Left lung (tissue), 4 donors: ENCODE measurements at regions not wholly inside any gene's neighbourhood (a gene's known extent, or its start where the extent isn't known, plus 50 kb on each side); places are given as distances from the start of the nearest gene placed in this dataset.
A peak's percentile ranks its signal among the peaks of the same experiment; 100 is the strongest.

Experiments used
- ATAC-seq: fragments of 200-7000 bp; cut with Tn5 transposase; one replicate; pipeline ENCODE4 v1.9.1; 2020; ENCODE audit warnings: moderate library complexity
- DNase-seq, 4 donors: peaks; one replicate each; pipeline ENCODE4 v3.0.0-alpha.2; 2013 to 2020
- H3K27ac ChIP-seq, 2 donors: fragments of 200-600 bp; sonication (generic) in 1 of 2; one replicate each; pipeline versions ENCODE4 v1.5.0 to v1.8.0; 2020 to 2021
- H3K27me3 ChIP-seq, 2 donors: fragments of 200-600 bp; sonication (generic) in 1 of 2; one replicate each; pipeline versions ENCODE4 v1.5.0 to v1.8.0; 2020 to 2021
- H3K36me3 ChIP-seq, 2 donors: fragments of 200-600 bp; sonication (generic) in 1 of 2; one replicate each; pipeline versions ENCODE4 v1.5.0 to v1.8.0; 2020 to 2021
- H3K4me1 ChIP-seq, 2 donors: fragments of 200-600 bp; one replicate each; pipeline ENCODE4 v1.8.0; 2021
- H3K4me3 ChIP-seq, 2 donors: fragments of 200-600 bp; sonication (generic) in 1 of 2; one replicate each; pipeline versions ENCODE4 v1.5.0 to v1.8.0; 2020 to 2021; ENCODE audit warnings: mild to moderate bottlenecking in 1 of 2
- H3K9me3 ChIP-seq, 2 donors: fragments of 200-600 bp; sonication (generic) in 1 of 2; one replicate each; pipeline versions ENCODE4 v1.5.0 to v1.8.0; 2020 to 2021
- intact Hi-C, 2 donors: fragments of 100-400 bp; cut with DNase I; formaldehyde crosslinking; loops; one replicate each; pipeline versions ENCODE4 v1.11.2 to v1.14.2; 2022
- TF ChIP-seq, protein P1 (sequence below), 2 donors: fragments of 200-600 bp; sonication (generic) in 1 of 2; IDR thresholded peaks; one replicate each; pipeline versions ENCODE4 v1.5.0 to v1.8.0; 2021; ENCODE audit warnings: antibody characterized with exemption in 2 of 2
- donor health status: DM: no; HTN: yes; CAD: no.
- donor health status: DM: no; HTN: no; CAD: no.

- intact Hi-C loops: no loop called here
- DNase-seq: no peak
- TF ChIP-seq, protein P1, sequence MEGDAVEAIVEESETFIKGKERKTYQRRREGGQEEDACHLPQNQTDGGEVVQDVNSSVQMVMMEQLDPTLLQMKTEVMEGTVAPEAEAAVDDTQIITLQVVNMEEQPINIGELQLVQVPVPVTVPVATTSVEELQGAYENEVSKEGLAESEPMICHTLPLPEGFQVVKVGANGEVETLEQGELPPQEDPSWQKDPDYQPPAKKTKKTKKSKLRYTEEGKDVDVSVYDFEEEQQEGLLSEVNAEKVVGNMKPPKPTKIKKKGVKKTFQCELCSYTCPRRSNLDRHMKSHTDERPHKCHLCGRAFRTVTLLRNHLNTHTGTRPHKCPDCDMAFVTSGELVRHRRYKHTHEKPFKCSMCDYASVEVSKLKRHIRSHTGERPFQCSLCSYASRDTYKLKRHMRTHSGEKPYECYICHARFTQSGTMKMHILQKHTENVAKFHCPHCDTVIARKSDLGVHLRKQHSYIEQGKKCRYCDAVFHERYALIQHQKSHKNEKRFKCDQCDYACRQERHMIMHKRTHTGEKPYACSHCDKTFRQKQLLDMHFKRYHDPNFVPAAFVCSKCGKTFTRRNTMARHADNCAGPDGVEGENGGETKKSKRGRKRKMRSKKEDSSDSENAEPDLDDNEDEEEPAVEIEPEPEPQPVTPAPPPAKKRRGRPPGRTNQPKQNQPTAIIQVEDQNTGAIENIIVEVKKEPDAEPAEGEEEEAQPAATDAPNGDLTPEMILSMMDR (IDR thresholded peaks at IDR 0.05): no peak
- Histone ChIP-seq H3K4me3 (no peak overlapping the region), H3K27ac (no peak overlapping the region), H3K27me3 (no peaks in the 10 kb centered on the region), H3K9me3 (no peaks in the 10 kb centered on the region), H3K36me3 (no peaks in the 10 kb centered on the region), H3K4me1 (no peaks in the 10 kb centered on the region)
- ATAC-seq: no peak
Measured at GRCh38 chr13:79912403-79912802, 428.5 kb downstream of the SPRY2 start.

DNA sequence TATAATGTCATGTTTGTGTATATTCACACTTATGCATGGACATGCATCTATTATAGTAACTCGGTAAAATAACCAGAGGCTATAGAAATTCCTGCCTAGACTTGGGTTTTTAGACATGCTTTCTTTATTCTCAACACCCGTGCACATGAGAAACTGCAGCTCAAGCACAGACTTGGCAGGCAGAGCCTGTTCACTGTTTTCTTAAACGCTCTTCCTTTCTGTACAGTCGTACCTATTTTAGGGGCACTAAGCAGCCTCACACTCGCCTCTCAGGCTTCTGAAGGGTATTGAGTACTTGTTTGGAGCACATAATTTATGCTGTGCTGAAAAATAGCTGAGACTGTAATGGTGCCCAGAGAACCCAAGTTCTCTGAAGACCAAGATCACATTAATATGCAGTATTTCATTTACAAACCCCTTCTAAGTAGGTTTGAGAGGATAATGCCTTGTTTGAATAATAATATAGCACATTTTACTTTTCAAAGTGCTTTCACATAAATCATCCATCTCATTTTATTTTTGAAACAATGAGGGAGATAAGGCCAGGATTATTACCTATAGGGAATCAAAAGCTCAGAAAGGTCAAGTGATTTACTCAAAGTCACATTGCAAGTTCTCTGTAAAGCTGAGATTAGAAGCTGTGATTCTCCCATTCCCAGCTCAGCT is 429.9 kb downstream of the SPRY2 start:
- Histone ChIP-seq H3K4me3 (no peak overlapping the region), H3K4me1 (no peaks in the 10 kb centered on the region), H3K36me3 (no peaks in the 10 kb centered on the region), H3K27ac (no peak overlapping the region), H3K27me3 (no peaks in the 10 kb centered on the region), H3K9me3 (no peaks in the 10 kb centered on the region)
- ATAC-seq (peak; percentile 30), DNase-seq (no peak)
- TF ChIP-seq, protein P1 (IDR thresholded peaks at IDR 0.05): no peak
- intact Hi-C loops: no loop called here

DNA sequence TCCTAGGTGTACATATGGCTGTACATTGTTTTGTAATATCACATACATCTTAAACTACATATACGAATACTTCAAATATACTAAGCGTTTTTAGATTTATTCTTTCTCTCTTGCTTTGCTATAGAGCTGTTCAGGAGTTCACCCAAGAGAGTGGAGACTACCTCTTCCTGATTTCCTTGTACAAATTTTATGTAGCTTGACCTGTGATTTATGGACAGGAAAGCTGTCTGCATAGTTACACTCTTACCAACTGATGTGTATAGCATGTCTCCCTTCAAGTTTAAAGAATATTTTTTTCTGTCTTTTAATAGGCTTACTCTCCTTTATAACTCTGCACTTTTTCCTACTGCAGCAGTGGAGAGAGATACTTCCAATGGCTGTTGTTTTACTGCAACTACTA is 428.7 kb downstream of the NDFIP2 start:
- no peaks in the 10 kb centered on the region for H3K27me3 ChIP-seq
- H3K9me3 ChIP-seq: no peaks in the 10 kb centered on the region
- DNase-seq: no peak
- H3K36me3 ChIP-seq: no peaks in the 10 kb centered on the region
- TF ChIP-seq, protein P1 (IDR thresholded peaks at IDR 0.05): no peak
- intact Hi-C loops: no loop called here
- no peak overlapping the region for H3K27ac ChIP-seq
- ATAC-seq: no peak
- H3K4me3 ChIP-seq: no peak overlapping the region
- H3K4me1 ChIP-seq: no peaks in the 10 kb centered on the region

DNA sequence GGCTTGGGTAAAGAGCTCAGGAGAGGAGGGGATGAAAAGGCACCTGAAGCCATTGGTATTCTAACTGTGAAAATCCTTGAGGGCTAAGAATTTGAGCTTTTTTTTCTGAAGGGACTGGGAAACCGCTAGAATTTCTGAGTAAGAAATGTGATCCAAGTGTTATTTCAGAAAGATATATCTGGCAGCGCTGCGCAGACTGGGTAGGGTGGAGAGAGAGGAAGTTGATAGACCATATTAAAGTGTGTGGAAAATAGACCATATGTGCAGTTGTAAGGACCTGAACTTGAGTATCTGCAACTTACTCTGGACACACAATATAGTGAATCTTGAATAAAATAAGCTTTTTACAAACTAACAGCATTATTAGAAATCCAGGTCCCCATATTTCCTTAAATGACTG is 427.4 kb downstream of the NDFIP2 start:
- ATAC-seq: no peak
- intact Hi-C loops: no loop called here
- DNase-seq: peak in 2 of 4 donors; percentile 44 to 62

GRCh38 chr13:79907527-79907926 is 426.6 kb downstream of the NDFIP2 start:
- no peaks in the 10 kb centered on the region for H3K4me1 ChIP-seq
- no peak for DNase-seq
- TF ChIP-seq, protein P1 (IDR thresholded peaks at IDR 0.05): no peak
- intact Hi-C loops: no loop called here
- no peak overlapping the region for H3K4me3 ChIP-seq
- H3K36me3 ChIP-seq: no peaks in the 10 kb centered on the region
- no peak for ATAC-seq
- H3K27me3 ChIP-seq: no peaks in the 10 kb centered on the region
- H3K27ac ChIP-seq: no peak overlapping the region
- no peaks in the 10 kb centered on the region for H3K9me3 ChIP-seq

More for the DNA sequence above, 427.4 kb downstream of the NDFIP2 start:
- H3K4me3 ChIP-seq: no peak overlapping the region
- H3K27me3 ChIP-seq: no peaks in the 10 kb centered on the region
- H3K27ac ChIP-seq: no peak overlapping the region
- no peaks in the 10 kb centered on the region for H3K9me3 ChIP-seq
- H3K4me1 ChIP-seq: no peaks in the 10 kb centered on the region
- no peaks in the 10 kb centered on the region for H3K36me3 ChIP-seq
- TF ChIP-seq, protein P1 (IDR thresholded peaks at IDR 0.05): no peak
